Common myeloid progenitor, CD34-positive (primary cell): ENCODE measurements at regions not wholly inside any gene's neighbourhood (a gene's known extent, or its start where the extent isn't known, plus 50 kb on each side); places are given as distances from the start of the nearest gene placed in this dataset.

Experiments
- CTCF ChIA-PET: fragments of 350-600 bp; sonication (Branson Sonifier 250); formaldehyde crosslinking; loops from one replicate; lab custom pipeline; 2021; ENCODE audit warnings: antibody characterized with exemption; lab: Charles Lee
- POLR2A ChIA-PET: fragments of 350-600 bp; sonication (Branson Sonifier 250); formaldehyde crosslinking; loops from one replicate; lab custom pipeline; 2021; ENCODE audit warnings: antibody characterized with exemption; lab: Charles Lee
- DNase-seq, 3 donors: peaks; one replicate each; pipeline versions ENCODE4 v3.0.0 to v3.0.0-alpha.2; 2013
- H3K27ac ChIP-seq, 2 experiments: 1 replicate in 1 of 2; 2 replicates in 1 of 2; pipeline ENCODE4 v1.7.0; 2013; ENCODE audit warnings: inconsistent platforms in 2 of 2, low read length in 2 of 2, mild to moderate bottlenecking in 2 of 2, low read depth in 1 of 2, moderate library complexity in 1 of 2; ENCODE audit not compliant: severe bottlenecking in 2 of 2, insufficient read depth in 1 of 2, poor library complexity in 1 of 2
- H3K27me3 ChIP-seq, 5 experiments: replicated peaks in 2 of 5; 1 replicate in 3 of 5; 2 replicates in 2 of 5; pipeline versions ENCODE4 v1.6.1 to v1.7.0; 2013; ENCODE audit warnings: low read length in 4 of 5, mild to moderate bottlenecking in 2 of 5, moderate library complexity in 2 of 5, inconsistent platforms in 1 of 5; ENCODE audit not compliant: insufficient read depth in 5 of 5, control insufficient read depth in 4 of 5
- H3K36me3 ChIP-seq, 4 experiments: 1 replicate in 2 of 4; 2 replicates in 2 of 4; pipeline versions ENCODE4 v1.6.1 to v1.7.0; 2013; ENCODE audit warnings: low read length in 3 of 4, control low read depth in 1 of 4, mild to moderate bottlenecking in 1 of 4; ENCODE audit not compliant: control insufficient read depth in 4 of 4, insufficient read depth in 4 of 4
- H3K4me1 ChIP-seq, 4 experiments: 1 replicate in 3 of 4; 2 replicates in 1 of 4; pipeline versions ENCODE4 v1.6.1 to v1.7.1; 2013; ENCODE audit warnings: low read length in 3 of 4, mild to moderate bottlenecking in 3 of 4, control low read depth in 1 of 4, inconsistent platforms in 1 of 4, moderate library complexity in 1 of 4; ENCODE audit not compliant: control insufficient read depth in 4 of 4, insufficient read depth in 4 of 4; ENCODE audit errors: control extremely low read depth in 1 of 4
- H3K4me3 ChIP-seq, 7 experiments: 1 replicate in 4 of 7; 2 replicates in 3 of 7; pipeline versions ENCODE4 v1.5.1 to v1.7.0; 2013; ENCODE audit warnings: mild to moderate bottlenecking in 7 of 7, low read length in 6 of 7, moderate library complexity in 6 of 7, inconsistent platforms in 2 of 7, low read depth in 2 of 7, control low read depth in 1 of 7; ENCODE audit not compliant: insufficient read depth in 4 of 7, control insufficient read depth in 1 of 7; ENCODE audit errors: extremely low read depth in 1 of 7
- H3K9me3 ChIP-seq, 5 experiments: 1 replicate in 4 of 5; 2 replicates in 1 of 5; pipeline versions ENCODE4 v1.6.1 to v1.7.1; 2013; ENCODE audit warnings: low read length in 4 of 5, mild to moderate bottlenecking in 2 of 5, inconsistent platforms in 1 of 5, low read depth in 1 of 5, moderate library complexity in 1 of 5; ENCODE audit not compliant: control insufficient read depth in 4 of 5, insufficient read depth in 2 of 5; ENCODE audit errors: control extremely low read depth in 1 of 5
- WGBS: methylation state at CpG from one replicate; pipeline ENCODE4 v1.1.5; 2013; ENCODE audit not compliant: insufficient coverage; 5-methylcytosine and 5-hydroxymethylcytosine counted together

DNA sequence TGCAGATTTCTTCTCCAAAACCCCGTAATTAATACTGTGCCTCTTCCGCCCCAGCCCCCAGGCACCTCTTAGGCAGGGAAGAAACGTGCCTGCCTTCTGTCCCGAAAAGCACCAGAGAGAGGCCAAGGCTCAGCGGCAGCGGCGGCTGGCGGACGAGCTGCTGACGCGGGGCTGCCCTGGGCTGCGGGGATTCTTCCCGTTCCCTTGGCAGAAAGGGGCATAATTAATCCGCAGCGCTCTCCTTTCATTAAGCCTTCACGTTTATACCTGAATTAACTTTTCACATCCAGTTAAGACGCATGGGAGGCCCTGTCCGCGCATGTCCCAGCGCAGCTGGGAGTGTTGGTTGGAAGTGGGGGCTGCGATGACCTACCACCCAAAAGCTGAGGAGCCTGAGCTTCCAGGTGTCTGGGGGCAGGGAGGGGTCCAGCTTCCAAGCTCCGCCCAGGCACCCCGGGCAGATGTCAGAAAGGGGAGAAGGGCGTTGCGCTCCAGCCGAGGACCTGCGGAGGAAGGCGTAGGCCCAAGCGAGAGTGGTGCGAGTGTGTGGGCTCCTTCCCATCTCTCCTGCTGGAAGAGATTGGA lies 167.4 kb upstream of the LRFN2 start:
- H3K36me3 ChIP-seq: no peaks in the 10 kb centered on the region
- H3K4me3 ChIP-seq: no peak overlapping the region
- no peaks in the 10 kb centered on the region for H3K9me3 ChIP-seq
- ChIA-PET CTCF (no interaction called here), POLR2A (no interaction called here)
- no peak overlapping the region for H3K27ac ChIP-seq
- 12% methylated on average over 24 of the region's 30 CpGs for WGBS
- peaks cover 20 to 69% (median 34%) of the 10 kb centered on the region in 5 experiments for H3K27me3 ChIP-seq
- H3K4me1 ChIP-seq: peaks cover 0 to 4% (median 0%) of the 10 kb centered on the region in 4 experiments
- no peak for DNase-seq

DNA sequence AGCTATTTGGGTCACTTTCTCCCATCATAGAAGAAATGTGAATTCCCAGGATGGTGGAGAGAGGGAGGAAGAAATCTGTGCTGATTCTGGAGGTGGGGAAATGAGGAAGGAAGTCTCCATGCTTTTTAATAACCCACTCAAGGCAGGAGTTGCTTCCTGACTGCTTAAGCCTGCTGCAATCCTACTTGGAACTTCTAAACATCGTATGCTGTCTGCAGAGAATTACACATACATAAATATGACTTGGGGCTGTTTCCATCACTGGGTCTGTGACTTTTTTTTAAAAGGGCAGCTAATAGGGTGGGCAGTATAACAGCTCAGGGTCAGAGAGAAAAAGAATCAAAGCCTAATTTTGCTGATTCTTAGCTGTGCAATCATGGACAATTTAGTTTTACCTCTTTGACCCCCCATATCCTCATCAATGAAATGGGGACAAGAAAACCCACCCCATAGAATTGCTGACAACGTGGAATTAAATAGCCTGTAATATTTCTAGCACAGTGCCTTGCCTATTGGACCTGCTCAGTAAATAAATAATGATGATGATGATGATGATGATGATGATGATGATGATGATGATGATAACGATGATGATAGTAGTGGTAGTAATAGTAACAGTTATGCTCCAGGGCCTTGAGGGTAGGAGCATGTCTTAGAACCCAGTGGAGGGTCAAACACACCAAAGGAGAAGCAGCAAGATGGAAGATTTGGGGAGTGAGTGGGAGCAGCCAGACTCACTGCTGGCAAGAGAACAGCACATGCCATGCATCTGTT lies 166.7 kb upstream of the LRFN2 start:
- POLR2A ChIA-PET: no interaction called here
- DNase-seq: no peak
- CTCF ChIA-PET: no interaction called here

DNA sequence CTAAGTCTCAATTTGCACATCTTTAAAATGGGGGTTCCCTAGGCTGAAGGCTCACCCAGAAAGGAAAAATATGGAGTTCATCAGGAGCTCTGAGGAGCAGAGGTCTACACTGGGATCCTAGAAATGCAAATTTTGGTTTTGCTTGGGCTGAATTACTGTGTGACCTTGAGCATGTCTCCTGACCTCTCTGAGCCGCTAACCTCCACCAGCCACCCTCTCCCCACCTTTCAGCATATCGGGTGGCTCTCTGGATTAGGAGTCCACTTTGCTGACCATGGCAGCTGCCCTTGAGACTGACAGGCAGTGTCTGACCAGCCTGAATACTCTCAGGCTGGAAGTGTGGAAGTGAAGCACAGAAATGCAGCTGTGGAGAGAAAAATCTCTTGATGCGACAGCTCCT lies 165.9 kb upstream of the LRFN2 start:
- ChIA-PET POLR2A (no interaction called here), CTCF (no interaction called here)
- no peak for DNase-seq
- 100% methylated on average over 3 of the region's 3 CpGs for WGBS
- H3K9me3 ChIP-seq: no peaks in the 10 kb centered on the region
- no peak overlapping the region for H3K27ac ChIP-seq
- H3K36me3 ChIP-seq: no peaks in the 10 kb centered on the region
- H3K27me3 ChIP-seq: peaks cover 19 to 67% (median 34%) of the 10 kb centered on the region in 5 experiments
- H3K4me3 ChIP-seq: no peak overlapping the region
- peaks cover 0 to 4% (median 0%) of the 10 kb centered on the region in 4 experiments for H3K4me1 ChIP-seq

More for the DNA sequence above, 166.7 kb upstream of the LRFN2 start:
- Histone ChIP-seq H3K27me3 (peaks cover 16 to 69% (median 34%) of the 10 kb centered on the region in 5 experiments), H3K4me3 (no peak overlapping the region), H3K4me1 (peaks cover 0 to 4% (median 0%) of the 10 kb centered on the region in 4 experiments), H3K36me3 (no peaks in the 10 kb centered on the region), H3K27ac (no peak overlapping the region), H3K9me3 (no peaks in the 10 kb centered on the region)
- WGBS: 63% methylated on average over 3 of the region's 3 CpGs

DNA sequence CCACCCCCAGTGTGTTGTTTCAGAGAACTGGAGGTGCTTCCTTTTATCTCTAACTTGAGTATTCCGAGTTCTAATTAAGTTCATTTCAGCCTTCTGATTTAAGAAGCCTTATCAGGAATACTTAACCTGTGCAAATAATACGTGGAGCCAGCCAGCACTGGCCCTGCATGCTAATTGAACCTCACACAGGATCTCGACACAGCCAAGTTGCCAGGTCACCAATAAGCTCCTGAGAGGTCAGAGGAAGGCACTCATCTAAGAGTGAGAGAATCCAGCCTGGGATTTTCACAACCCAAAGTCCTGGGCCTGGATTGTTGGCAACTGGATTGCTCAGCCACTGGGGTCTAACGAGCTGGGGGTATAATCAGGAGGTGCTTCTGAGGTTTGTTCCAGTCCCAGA lies 157.7 kb upstream of the LRFN2 start:
- POLR2A ChIA-PET: no interaction called here
- 95% methylated on average over 4 of the region's 4 CpGs for WGBS
- CTCF ChIA-PET: no interaction called here

DNA sequence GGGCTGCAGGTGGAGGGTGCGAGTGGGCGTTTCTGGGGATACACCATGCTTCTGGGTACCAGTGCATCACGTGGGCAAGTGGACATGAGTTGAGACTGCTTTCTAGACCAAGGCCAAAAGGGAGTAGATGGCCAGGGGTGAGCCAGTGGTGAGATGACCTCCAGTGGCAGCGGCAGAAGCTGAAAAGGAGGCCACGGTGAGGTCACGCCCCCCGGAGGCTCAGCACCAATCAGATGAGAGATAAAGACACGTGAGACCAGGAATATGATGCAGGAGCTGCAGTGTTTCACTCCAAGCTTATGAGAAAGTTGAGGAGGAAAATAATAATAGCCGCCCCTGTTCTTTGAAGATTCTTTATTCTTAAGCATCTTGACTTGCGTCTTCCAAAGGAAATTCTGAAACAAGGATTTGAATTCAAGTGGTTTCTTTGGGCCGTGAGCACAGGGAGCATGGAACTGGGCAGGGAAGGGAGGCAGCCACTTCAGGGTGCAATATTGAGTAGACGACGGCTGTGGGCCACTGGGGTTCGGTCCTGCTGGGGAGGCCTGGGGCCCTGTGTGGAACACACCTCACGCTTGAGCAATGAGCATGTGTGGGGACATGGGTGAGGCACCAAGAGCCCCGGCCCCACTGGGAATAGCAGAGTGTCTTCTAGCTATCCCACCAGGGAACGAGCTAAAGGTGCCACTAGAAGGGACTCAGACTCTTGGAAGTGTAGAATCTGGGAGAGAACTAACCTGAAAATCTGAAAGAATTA lies 156.7 kb upstream of the LRFN2 start:
- no peaks in the 10 kb centered on the region for H3K36me3 ChIP-seq
- H3K9me3 ChIP-seq: no peaks in the 10 kb centered on the region
- peaks cover 0 to 23% (median 9%) of the 10 kb centered on the region in 5 experiments for H3K27me3 ChIP-seq
- no peak for DNase-seq
- H3K4me1 ChIP-seq: no peaks in the 10 kb centered on the region
- no peak overlapping the region for H3K4me3 ChIP-seq
- WGBS: 95% methylated on average over 16 of the region's 17 CpGs
- ChIA-PET POLR2A (no interaction called here), CTCF (no interaction called here)
- H3K27ac ChIP-seq: no peak overlapping the region

More for the DNA sequence above, 157.7 kb upstream of the LRFN2 start:
- no peak for DNase-seq
- H3K36me3 ChIP-seq: no peaks in the 10 kb centered on the region
- no peaks in the 10 kb centered on the region for H3K4me1 ChIP-seq
- no peak overlapping the region for H3K4me3 ChIP-seq
- H3K27ac ChIP-seq: no peak overlapping the region
- no peaks in the 10 kb centered on the region for H3K9me3 ChIP-seq
- H3K27me3 ChIP-seq: peaks cover 0 to 22% (median 8%) of the 10 kb centered on the region in 5 experiments

DNA sequence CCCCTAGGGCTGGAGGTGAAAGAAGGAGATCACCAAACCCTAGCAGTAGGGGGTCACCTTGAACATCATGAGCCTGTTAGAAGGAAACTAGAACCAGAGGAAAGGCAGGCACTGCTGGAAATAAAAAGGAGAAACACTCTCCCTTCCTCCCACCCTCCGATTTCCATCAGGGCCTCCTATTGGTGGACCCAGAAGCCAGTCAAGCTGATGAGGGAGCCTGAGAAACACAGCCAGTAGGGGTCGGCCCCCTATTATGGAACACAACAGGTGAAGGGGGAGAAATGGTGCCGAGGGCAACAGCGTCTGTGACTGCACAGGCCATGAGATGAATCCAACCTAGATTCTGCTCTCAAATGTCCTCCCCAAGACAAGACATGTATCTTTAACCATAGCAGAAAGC lies 156.1 kb upstream of the LRFN2 start:
- POLR2A ChIA-PET: no interaction called here

DNA sequence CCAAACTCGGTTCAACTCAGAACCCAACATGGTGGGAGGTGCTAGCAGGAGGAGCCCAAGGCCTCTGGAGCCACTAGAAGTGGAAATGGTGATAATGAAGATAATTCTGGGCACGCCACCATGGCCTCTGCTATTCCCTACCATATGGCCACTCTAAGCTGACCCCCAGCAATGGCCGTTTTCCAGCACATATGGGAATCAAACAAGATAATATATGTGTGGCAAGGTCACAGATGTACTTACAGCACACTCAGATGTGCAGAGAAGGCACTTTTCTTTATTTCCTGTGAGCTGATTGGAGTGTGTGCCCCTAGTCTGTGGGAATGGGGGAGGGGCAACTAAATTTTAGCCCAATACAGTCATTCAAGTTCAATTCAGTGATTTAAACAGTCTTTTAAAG lies 153.4 kb upstream of the LRFN2 start:
- CTCF ChIA-PET: no interaction called here
- Histone ChIP-seq H3K4me1 (no peaks in the 10 kb centered on the region), H3K36me3 (no peaks in the 10 kb centered on the region), H3K27me3 (peaks cover 0 to 27% (median 10%) of the 10 kb centered on the region in 5 experiments), H3K9me3 (no peaks in the 10 kb centered on the region), H3K27ac (no peak overlapping the region), H3K4me3 (no peak overlapping the region)
- 80% methylated on average over 1 of the region's 3 CpGs for WGBS
- POLR2A ChIA-PET: no interaction called here
- DNase-seq: no peak

More for the DNA sequence above, 156.1 kb upstream of the LRFN2 start:
- no peaks in the 10 kb centered on the region for H3K4me1 ChIP-seq
- CTCF ChIA-PET: no interaction called here
- no peak overlapping the region for H3K27ac ChIP-seq
- WGBS: 63% methylated on average over 2 of the region's 4 CpGs
- DNase-seq: no peak
- H3K27me3 ChIP-seq: peaks cover 0 to 27% (median 11%) of the 10 kb centered on the region in 5 experiments
- H3K4me3 ChIP-seq: no peak overlapping the region
- H3K36me3 ChIP-seq: no peaks in the 10 kb centered on the region
- no peaks in the 10 kb centered on the region for H3K9me3 ChIP-seq
